ENCODE measurements at regions not wholly inside any gene's neighbourhood (a gene's known extent, or its start where the extent isn't known, plus 50 kb on each side); places are given as distances from the start of the nearest gene placed in this dataset.

- TF ChIP-seq, protein P1, sequence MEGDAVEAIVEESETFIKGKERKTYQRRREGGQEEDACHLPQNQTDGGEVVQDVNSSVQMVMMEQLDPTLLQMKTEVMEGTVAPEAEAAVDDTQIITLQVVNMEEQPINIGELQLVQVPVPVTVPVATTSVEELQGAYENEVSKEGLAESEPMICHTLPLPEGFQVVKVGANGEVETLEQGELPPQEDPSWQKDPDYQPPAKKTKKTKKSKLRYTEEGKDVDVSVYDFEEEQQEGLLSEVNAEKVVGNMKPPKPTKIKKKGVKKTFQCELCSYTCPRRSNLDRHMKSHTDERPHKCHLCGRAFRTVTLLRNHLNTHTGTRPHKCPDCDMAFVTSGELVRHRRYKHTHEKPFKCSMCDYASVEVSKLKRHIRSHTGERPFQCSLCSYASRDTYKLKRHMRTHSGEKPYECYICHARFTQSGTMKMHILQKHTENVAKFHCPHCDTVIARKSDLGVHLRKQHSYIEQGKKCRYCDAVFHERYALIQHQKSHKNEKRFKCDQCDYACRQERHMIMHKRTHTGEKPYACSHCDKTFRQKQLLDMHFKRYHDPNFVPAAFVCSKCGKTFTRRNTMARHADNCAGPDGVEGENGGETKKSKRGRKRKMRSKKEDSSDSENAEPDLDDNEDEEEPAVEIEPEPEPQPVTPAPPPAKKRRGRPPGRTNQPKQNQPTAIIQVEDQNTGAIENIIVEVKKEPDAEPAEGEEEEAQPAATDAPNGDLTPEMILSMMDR (IDR thresholded peaks at IDR 0.05) = no peak
- no peak for TF ChIP-seq PBX3 (IDR thresholded peaks at IDR 0.05)
- TF ChIP-seq, protein P2, sequence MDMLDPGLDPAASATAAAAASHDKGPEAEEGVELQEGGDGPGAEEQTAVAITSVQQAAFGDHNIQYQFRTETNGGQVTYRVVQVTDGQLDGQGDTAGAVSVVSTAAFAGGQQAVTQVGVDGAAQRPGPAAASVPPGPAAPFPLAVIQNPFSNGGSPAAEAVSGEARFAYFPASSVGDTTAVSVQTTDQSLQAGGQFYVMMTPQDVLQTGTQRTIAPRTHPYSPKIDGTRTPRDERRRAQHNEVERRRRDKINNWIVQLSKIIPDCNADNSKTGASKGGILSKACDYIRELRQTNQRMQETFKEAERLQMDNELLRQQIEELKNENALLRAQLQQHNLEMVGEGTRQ (IDR thresholded peaks at IDR 0.05; ENCODE audit: borderline replicate concordance, low read depth, low read length) = no peak
- TF ChIP-seq POLR2AphosphoS5 (IDR thresholded peaks at IDR 0.05; ENCODE audit: low read depth, low read length) = no peak
Measured at GRCh38 chr3:70774641-70775040, 462.2 kb upstream of the MDFIC2 start.
